CD4-positive, alpha-beta memory T cell (primary cell): ENCODE measurements at regions not wholly inside any gene's neighbourhood (a gene's known extent, or its start where the extent isn't known, plus 50 kb on each side); places are given as distances from the start of the nearest gene placed in this dataset.

Experiments
- CTCF ChIA-PET: fragments of 350-600 bp; sonication (Branson Sonifier 250); formaldehyde crosslinking; loops from one replicate; lab custom pipeline; 2021; ENCODE audit warnings: inconsistent platforms; ENCODE audit not compliant: partially characterized antibody; lab: Charles Lee
- POLR2A ChIA-PET: fragments of 350-600 bp; sonication (Branson Sonifier 250); formaldehyde crosslinking; loops from one replicate; lab custom pipeline; 2021; ENCODE audit not compliant: partially characterized antibody; lab: Charles Lee
- DNase-seq, 5 donors: peaks; one replicate each; pipeline versions ENCODE4 v3.0.0 to v3.0.0-alpha.2; 2020 to 2022; ENCODE audit warnings: mixed read lengths in 1 of 5
- H3K27ac ChIP-seq: one replicate; pipeline ENCODE4 v1.7.0; 2013; ENCODE audit warnings: low read depth, low read length
- H3K27me3 ChIP-seq: 2 replicates; pipeline ENCODE4 v1.7.0; 2013; ENCODE audit warnings: mild to moderate bottlenecking, low read length, moderate library complexity; ENCODE audit not compliant: insufficient read depth
- H3K36me3 ChIP-seq: 2 replicates; pipeline ENCODE4 v1.7.0; 2013; ENCODE audit warnings: mild to moderate bottlenecking, low read length, moderate library complexity; ENCODE audit not compliant: insufficient read depth
- H3K4me1 ChIP-seq: 2 replicates; pipeline ENCODE4 v1.7.0; 2013; ENCODE audit warnings: mild to moderate bottlenecking, low read length, moderate library complexity; ENCODE audit not compliant: insufficient read depth
- H3K4me3 ChIP-seq, 2 donors: one replicate each; pipeline ENCODE4 v1.7.0; 2013; ENCODE audit warnings: low read length in 2 of 2, mild to moderate bottlenecking in 1 of 2
- H3K9me3 ChIP-seq, 2 donors: one replicate each; pipeline ENCODE4 v1.7.0; 2013; ENCODE audit warnings: low read length in 2 of 2, control low read depth in 1 of 2; ENCODE audit not compliant: control insufficient read depth in 1 of 2
- H3K27ac Mint-ChIP-seq, 7 donors: one replicate each; pipeline ENCODE4 v1.8.0; 2020 to 2021; ENCODE audit warnings: mixed read lengths in 7 of 7, mild to moderate bottlenecking in 6 of 7, inconsistent platforms in 3 of 7, moderate library complexity in 3 of 7
- H3K27me3 Mint-ChIP-seq, 2 donors: one replicate each; pipeline ENCODE4 v1.8.0; 2020 to 2021; ENCODE audit warnings: mixed read lengths in 2 of 2
- H3K36me3 Mint-ChIP-seq, 2 donors: one replicate each; pipeline ENCODE4 v1.8.0; 2020 to 2021; ENCODE audit warnings: mixed read lengths in 2 of 2, inconsistent platforms in 1 of 2, mild to moderate bottlenecking in 1 of 2
- H3K4me1 Mint-ChIP-seq, 4 donors: one replicate each; pipeline ENCODE4 v1.8.0; 2020 to 2021; ENCODE audit warnings: mixed read lengths in 4 of 4, mild to moderate bottlenecking in 1 of 4
- H3K4me3 Mint-ChIP-seq, 8 donors: one replicate each; pipeline ENCODE4 v1.8.0; 2020 to 2021; ENCODE audit warnings: mixed read lengths in 8 of 8, mild to moderate bottlenecking in 7 of 8, moderate library complexity in 6 of 8, inconsistent platforms in 3 of 8
- H3K9me3 Mint-ChIP-seq, 8 donors: one replicate each; pipeline ENCODE4 v1.8.0; 2020 to 2021; ENCODE audit warnings: mixed read lengths in 8 of 8, mild to moderate bottlenecking in 5 of 8, inconsistent platforms in 3 of 8, moderate library complexity in 1 of 8
- intact Hi-C: fragments of 100-400 bp; cut with micrococcal nuclease; formaldehyde crosslinking; loops from one replicate; pipeline ENCODE4 v1.15.1; 2023

GRCh38 chr11:130710021-130710420 lies 206.3 kb downstream of the SNX19 start:
- CTCF ChIA-PET = no interaction called here

GRCh38 chr11:130710497-130711012 lies 205.7 kb downstream of the SNX19 start:
- H3K4me1 Mint-ChIP-seq = no peaks in the 10 kb centered on the region
- H3K36me3 Mint-ChIP-seq = no peaks in the 10 kb centered on the region
- H3K9me3 Mint-ChIP-seq = no peaks in the 10 kb centered on the region
- ChIA-PET POLR2A (no interaction called here), CTCF (no interaction called here)
- H3K4me1 ChIP-seq = no peaks in the 10 kb centered on the region
- no peaks in the 10 kb centered on the region for H3K9me3 ChIP-seq
- no peaks in the 10 kb centered on the region for H3K27me3 ChIP-seq
- no peaks in the 10 kb centered on the region for H3K36me3 ChIP-seq
- DNase-seq = no peak
- H3K4me3 Mint-ChIP-seq = no peak overlapping the region
- H3K27ac ChIP-seq = no peak overlapping the region
- no peak overlapping the region for H3K4me3 ChIP-seq
- no peak overlapping the region for H3K27ac Mint-ChIP-seq
- peaks cover 2% of the 10 kb centered on the region in 2 donors for H3K27me3 Mint-ChIP-seq
- intact Hi-C loops = no loop called here

More at GRCh38 chr11:130710021-130710420, 206.3 kb downstream of the SNX19 start:
- H3K9me3 Mint-ChIP-seq = no peaks in the 10 kb centered on the region
- H3K27ac Mint-ChIP-seq = no peak overlapping the region
- DNase-seq = no peak
- intact Hi-C loops = no loop called here
- Histone ChIP-seq H3K4me1 (no peaks in the 10 kb centered on the region), H3K9me3 (no peaks in the 10 kb centered on the region), H3K27ac (no peak overlapping the region), H3K27me3 (no peaks in the 10 kb centered on the region), H3K36me3 (no peaks in the 10 kb centered on the region), H3K4me3 (no peak overlapping the region)
- H3K27me3 Mint-ChIP-seq = peaks cover 2 to 4% of the 10 kb centered on the region in 2 donors
- POLR2A ChIA-PET = no interaction called here
- H3K36me3 Mint-ChIP-seq = no peaks in the 10 kb centered on the region
- H3K4me3 Mint-ChIP-seq = no peak overlapping the region
- no peaks in the 10 kb centered on the region for H3K4me1 Mint-ChIP-seq

GRCh38 chr11:130711193-130711592 lies 205.1 kb downstream of the SNX19 start:
- Mint-ChIP-seq H3K4me3 (no peak overlapping the region), H3K27me3 (no peaks in the 10 kb centered on the region), H3K9me3 (no peaks in the 10 kb centered on the region), H3K27ac (no peak overlapping the region), H3K36me3 (no peaks in the 10 kb centered on the region), H3K4me1 (no peaks in the 10 kb centered on the region)
- Histone ChIP-seq H3K4me1 (no peaks in the 10 kb centered on the region), H3K36me3 (no peaks in the 10 kb centered on the region), H3K27me3 (no peaks in the 10 kb centered on the region), H3K4me3 (no peak overlapping the region), H3K9me3 (no peaks in the 10 kb centered on the region), H3K27ac (no peak overlapping the region)
- DNase-seq = no peak
- intact Hi-C loops = no loop called here
- ChIA-PET CTCF (interaction anchor here (1.2 to 1.9 kb wide), 2 partner anchors 8 to 20 kb away, joined by 3 to 4 read pairs; no protein-coding TSS in a partner anchor), POLR2A (no interaction called here)

- intact Hi-C loops = no loop called here
- no peak for DNase-seq
- Histone ChIP-seq H3K4me1 (no peaks in the 10 kb centered on the region), H3K4me3 (no peak overlapping the region), H3K36me3 (no peaks in the 10 kb centered on the region), H3K27me3 (no peaks in the 10 kb centered on the region), H3K9me3 (no peaks in the 10 kb centered on the region), H3K27ac (no peak overlapping the region)
- CTCF ChIA-PET = interaction anchor here (1.2 to 1.9 kb wide), 2 partner anchors 10 to 19 kb away, joined by 3 to 4 read pairs; no protein-coding TSS in a partner anchor
- no peak overlapping the region for H3K4me3 Mint-ChIP-seq
- H3K9me3 Mint-ChIP-seq = no peaks in the 10 kb centered on the region
- POLR2A ChIA-PET = no interaction called here
- H3K27ac Mint-ChIP-seq = no peak overlapping the region
- no peaks in the 10 kb centered on the region for H3K27me3 Mint-ChIP-seq
- no peaks in the 10 kb centered on the region for H3K36me3 Mint-ChIP-seq
- H3K4me1 Mint-ChIP-seq = no peaks in the 10 kb centered on the region
These were observed 203.8 kb downstream of the SNX19 start for GRCh38 chr11:130712480-130712879.

GRCh38 chr11:130715085-130715876 lies 201.0 kb downstream of the SNX19 start:
- Histone ChIP-seq H3K27me3 (no peaks in the 10 kb centered on the region), H3K4me3 (no peak overlapping the region), H3K36me3 (no peaks in the 10 kb centered on the region), H3K27ac (no peak overlapping the region), H3K4me1 (no peaks in the 10 kb centered on the region), H3K9me3 (no peaks in the 10 kb centered on the region)
- ChIA-PET CTCF (no interaction called here), POLR2A (no interaction called here)
- Mint-ChIP-seq H3K27ac (no peak overlapping the region), H3K4me3 (no peak overlapping the region), H3K4me1 (no peaks in the 10 kb centered on the region), H3K36me3 (no peaks in the 10 kb centered on the region), H3K27me3 (peaks cover 0 to 3% of the 10 kb centered on the region in 2 donors), H3K9me3 (no peaks in the 10 kb centered on the region)
- no peak for DNase-seq
- intact Hi-C loops = no loop called here

- ChIA-PET POLR2A (no interaction called here), CTCF (no interaction called here)
- Mint-ChIP-seq H3K4me1 (no peaks in the 10 kb centered on the region), H3K9me3 (peaks cover 0 to 3% (median 0%) of the 10 kb centered on the region in 8 donors), H3K36me3 (no peaks in the 10 kb centered on the region), H3K27ac (no peak overlapping the region), H3K27me3 (peaks cover 2 to 3% of the 10 kb centered on the region in 2 donors), H3K4me3 (no peak overlapping the region)
- Histone ChIP-seq H3K4me1 (no peaks in the 10 kb centered on the region), H3K36me3 (no peaks in the 10 kb centered on the region), H3K27ac (no peak overlapping the region), H3K9me3 (no peaks in the 10 kb centered on the region), H3K4me3 (no peak overlapping the region), H3K27me3 (no peaks in the 10 kb centered on the region)
- DNase-seq = no peak
- intact Hi-C loops = no loop called here
These were observed 200.4 kb downstream of the SNX19 start for GRCh38 chr11:130715877-130716220.

GRCh38 chr11:130718120-130718519 lies 198.2 kb downstream of the SNX19 start:
- Histone ChIP-seq H3K27ac (no peak overlapping the region), H3K36me3 (no peaks in the 10 kb centered on the region), H3K27me3 (no peaks in the 10 kb centered on the region), H3K4me3 (no peak overlapping the region), H3K9me3 (no peaks in the 10 kb centered on the region), H3K4me1 (no peaks in the 10 kb centered on the region)
- H3K4me1 Mint-ChIP-seq = no peaks in the 10 kb centered on the region
- intact Hi-C loops = no loop called here
- no peak overlapping the region for H3K4me3 Mint-ChIP-seq
- H3K36me3 Mint-ChIP-seq = no peaks in the 10 kb centered on the region
- no peak overlapping the region for H3K27ac Mint-ChIP-seq
- peaks cover 0 to 4% (median 0%) of the 10 kb centered on the region in 8 donors for H3K9me3 Mint-ChIP-seq
- ChIA-PET CTCF (no interaction called here), POLR2A (no interaction called here)
- no peak for DNase-seq
- H3K27me3 Mint-ChIP-seq = peaks cover 3 to 4% of the 10 kb centered on the region in 2 donors
